Neural progenitor cell (in vitro differentiated cells): ENCODE measurements at regions not wholly inside any gene's neighbourhood (a gene's known extent, or its start where the extent isn't known, plus 50 kb on each side); places are given as distances from the start of the nearest gene placed in this dataset.

Experiments used
- CTCF ChIP-seq: fragments of 200-600 bp; sonication (generic); IDR thresholded peaks from 2 replicates; pipeline ENCODE4 v1.5.1; 2017; ENCODE audit warnings: antibody characterized with exemption, mild to moderate bottlenecking
- EZH2 ChIP-seq: fragments of 200-600 bp; sonication (generic); IDR thresholded peaks from 2 replicates; pipeline ENCODE4 v1.6.1; 2017; ENCODE audit warnings: antibody characterized with exemption, mild to moderate bottlenecking, moderate library complexity
- EZH2phosphoT487 ChIP-seq: fragments of 200-600 bp; sonication (generic); IDR thresholded peaks from 2 replicates; pipeline ENCODE4 v1.6.1; 2017; ENCODE audit warnings: antibody characterized with exemption

GRCh38 chr2:51990684-51991083 is 958.8 kb upstream of the NRXN1 start:
- TF ChIP-seq CTCF: no peak
- no peak for TF ChIP-seq EZH2
- no peak for TF ChIP-seq EZH2phosphoT487
